Natural killer cell (primary cell): ENCODE measurements at regions not wholly inside any gene's neighbourhood (a gene's known extent, or its start where the extent isn't known, plus 50 kb on each side); places are given as distances from the start of the nearest gene placed in this dataset.

Experiments used
- ATAC-seq, 3 donors: fragments of 150-1000 bp in 2 of 3; fragments of 200-7000 bp in 1 of 3; cut with Tn5 transposase; 1 replicate in 1 of 3; 2 replicates in 2 of 3; pipeline ENCODE4 v1.10.0; 2021; ENCODE audit warnings: mild to moderate bottlenecking in 2 of 3, moderate library complexity in 2 of 3
- DNase-seq, 2 donors: peaks; one replicate each; pipeline versions ENCODE4 v3.0.0 to v3.0.0-alpha.2; 2013 to 2021; ENCODE audit warnings: mixed read lengths in 1 of 2
- H3K27ac ChIP-seq: one replicate; pipeline ENCODE4 v1.5.1; 2013; ENCODE audit warnings: mild to moderate bottlenecking, low read length
- H3K27me3 ChIP-seq: one replicate; pipeline ENCODE4 v1.6.1; 2013; ENCODE audit warnings: low read length; ENCODE audit not compliant: control insufficient read depth, insufficient read depth
- H3K36me3 ChIP-seq: one replicate; pipeline ENCODE4 v1.6.1; 2013; ENCODE audit warnings: low read length; ENCODE audit not compliant: control insufficient read depth, insufficient read depth
- H3K4me1 ChIP-seq: one replicate; pipeline ENCODE4 v1.6.1; 2013; ENCODE audit warnings: low read length; ENCODE audit not compliant: control insufficient read depth, insufficient read depth
- H3K4me3 ChIP-seq: one replicate; pipeline ENCODE4 v1.5.1; 2013; ENCODE audit warnings: low read length
- H3K9me3 ChIP-seq: one replicate; pipeline ENCODE4 v1.6.1; 2013; ENCODE audit warnings: low read length; ENCODE audit not compliant: control insufficient read depth, insufficient read depth
- H3K27ac Mint-ChIP-seq, 2 donors: one replicate each; pipeline ENCODE4 v1.8.0; 2022; ENCODE audit warnings: mild to moderate bottlenecking in 2 of 2, mixed read lengths in 2 of 2, moderate library complexity in 1 of 2
- H3K27me3 Mint-ChIP-seq, 2 donors: one replicate each; pipeline ENCODE4 v1.8.0; 2022; ENCODE audit warnings: low read depth in 2 of 2, mixed read lengths in 2 of 2
- H3K36me3 Mint-ChIP-seq: one replicate; pipeline ENCODE4 v1.8.0; 2022; ENCODE audit warnings: mixed read lengths
- H3K4me1 Mint-ChIP-seq, 2 donors: one replicate each; pipeline ENCODE4 v1.8.0; 2022; ENCODE audit warnings: mixed read lengths in 2 of 2
- H3K4me3 Mint-ChIP-seq: one replicate; pipeline ENCODE4 v1.8.0; 2022; ENCODE audit warnings: mild to moderate bottlenecking, moderate library complexity, mixed read lengths
- H3K9me3 Mint-ChIP-seq, 2 donors: one replicate each; pipeline ENCODE4 v1.8.0; 2022; ENCODE audit warnings: mixed read lengths in 2 of 2
- CTCF ChIP-seq: fragments of 200-600 bp; IDR thresholded peaks from one replicate; pipeline ENCODE4 v1.8.0; 2022; ENCODE audit warnings: antibody characterized with exemption
- WGBS: methylation state at CpG from one replicate; pipeline ENCODE4 v1.1.7; 2013; ENCODE audit warnings: missing lambda C conversion rate; ENCODE audit not compliant: insufficient coverage; 5-methylcytosine and 5-hydroxymethylcytosine counted together
- intact Hi-C: fragments of 100-400 bp; cut with micrococcal nuclease; formaldehyde crosslinking; loops from one replicate; pipeline ENCODE4 v1.14.2; 2022

GRCh38 chr10:58885146-58885545 is 291.3 kb upstream of the PHYHIPL start:
- ATAC-seq (no peak), DNase-seq (no peak)
- Histone ChIP-seq H3K27ac (no peak overlapping the region), H3K4me1 (no peaks in the 10 kb centered on the region), H3K36me3 (no peaks in the 10 kb centered on the region), H3K27me3 (no peaks in the 10 kb centered on the region), H3K4me3 (no peak overlapping the region), H3K9me3 (peaks cover 3% of the 10 kb centered on the region)
- peaks cover 10% of the 10 kb centered on the region for H3K36me3 Mint-ChIP-seq
- H3K4me1 Mint-ChIP-seq, result no peaks in the 10 kb centered on the region
- TF ChIP-seq CTCF, result no peak
- peaks cover 14 to 19% of the 10 kb centered on the region in 2 donors for H3K9me3 Mint-ChIP-seq
- 81% methylated on average over 1 of the region's 3 CpGs for WGBS
- intact Hi-C loops, result no loop called here
- no peak overlapping the region for H3K27ac Mint-ChIP-seq
- H3K4me3 Mint-ChIP-seq, result no peak overlapping the region
- H3K27me3 Mint-ChIP-seq, result no peaks in the 10 kb centered on the region

- Histone ChIP-seq H3K27ac (no peak overlapping the region), H3K4me1 (no peaks in the 10 kb centered on the region), H3K9me3 (peaks cover 3% of the 10 kb centered on the region), H3K36me3 (no peaks in the 10 kb centered on the region), H3K4me3 (no peak overlapping the region), H3K27me3 (no peaks in the 10 kb centered on the region)
- Mint-ChIP-seq H3K27ac (no peak overlapping the region), H3K27me3 (no peaks in the 10 kb centered on the region), H3K36me3 (peaks cover 9% of the 10 kb centered on the region), H3K4me3 (no peak overlapping the region), H3K4me1 (no peaks in the 10 kb centered on the region), H3K9me3 (peaks cover 10 to 17% of the 10 kb centered on the region in 2 donors)
- 94% methylated on average over 3 of the region's 3 CpGs for WGBS
- intact Hi-C loops, result no loop called here
- no peak for TF ChIP-seq CTCF
- no peak for DNase-seq
- ATAC-seq, result no peak
These were observed 290.6 kb upstream of the PHYHIPL start for GRCh38 chr10:58885686-58886345.

GRCh38 chr10:58886406-58886805 is 290.0 kb upstream of the PHYHIPL start:
- Histone ChIP-seq H3K27ac (no peak overlapping the region), H3K36me3 (no peaks in the 10 kb centered on the region), H3K27me3 (no peaks in the 10 kb centered on the region), H3K9me3 (peaks cover 3% of the 10 kb centered on the region), H3K4me1 (no peaks in the 10 kb centered on the region), H3K4me3 (no peak overlapping the region)
- Mint-ChIP-seq H3K27ac (no peak overlapping the region), H3K27me3 (no peaks in the 10 kb centered on the region), H3K4me3 (no peak overlapping the region), H3K36me3 (peaks cover 3% of the 10 kb centered on the region), H3K4me1 (no peaks in the 10 kb centered on the region), H3K9me3 (peaks cover 9 to 13% of the 10 kb centered on the region in 2 donors)
- DNase-seq (no peak), ATAC-seq (no peak)
- intact Hi-C loops, result no loop called here
- 80% methylated on average over 1 of the region's 2 CpGs for WGBS
- no peak for TF ChIP-seq CTCF

- no peaks in the 10 kb centered on the region for H3K36me3 ChIP-seq
These were observed 289.0 kb upstream of the PHYHIPL start for GRCh38 chr10:58887474-58887873.

More at GRCh38 chr10:58887474-58887873, 289.0 kb upstream of the PHYHIPL start:
- H3K4me3 Mint-ChIP-seq, result no peak overlapping the region
- intact Hi-C loops, result no loop called here
- no peak for ATAC-seq
- 70% methylated on average over 2 of the region's 2 CpGs for WGBS
- TF ChIP-seq CTCF, result no peak
- DNase-seq, result no peak
- H3K27ac ChIP-seq, result no peak overlapping the region
- no peak overlapping the region for H3K4me3 ChIP-seq
- H3K9me3 Mint-ChIP-seq, result peaks cover 7 to 11% of the 10 kb centered on the region in 2 donors
- no peaks in the 10 kb centered on the region for H3K36me3 Mint-ChIP-seq
- no peaks in the 10 kb centered on the region for H3K27me3 Mint-ChIP-seq
- H3K4me1 Mint-ChIP-seq, result no peaks in the 10 kb centered on the region
- no peak overlapping the region for H3K27ac Mint-ChIP-seq
- no peaks in the 10 kb centered on the region for H3K4me1 ChIP-seq
- peaks cover 2% of the 10 kb centered on the region for H3K9me3 ChIP-seq
- H3K27me3 ChIP-seq, result no peaks in the 10 kb centered on the region
